Mesendoderm (in vitro differentiated cells): ENCODE measurements at regions not wholly inside any gene's neighbourhood (a gene's known extent, or its start where the extent isn't known, plus 50 kb on each side); places are given as distances from the start of the nearest gene placed in this dataset.

Experiments used
- DNase-seq: peaks from one replicate; pipeline ENCODE4 v3.0.0; 2013
- H2AK5ac ChIP-seq: 2 replicates; pipeline ENCODE4 v1.6.1; 2013; ENCODE audit warnings: low read length, inconsistent platforms
- H2BK120ac ChIP-seq: 2 replicates; pipeline ENCODE4 v1.6.1; 2013; ENCODE audit warnings: low read depth, mild to moderate bottlenecking, low read length, moderate library complexity, mixed read lengths
- H2BK15ac ChIP-seq: replicated peaks from 2 replicates; pipeline ENCODE4 v1.6.1; 2013; ENCODE audit warnings: low read depth, mild to moderate bottlenecking, moderate library complexity
- H2BK5ac ChIP-seq: 2 replicates; pipeline ENCODE4 v1.6.1; 2013; ENCODE audit warnings: low read length, inconsistent platforms
- H3K18ac ChIP-seq: 2 replicates; pipeline ENCODE4 v1.6.1; 2013; ENCODE audit warnings: mild to moderate bottlenecking, low read length, mixed read lengths
- H3K23ac ChIP-seq: one replicate; pipeline ENCODE4 v1.6.1; 2013; ENCODE audit warnings: low read length
- H3K27ac ChIP-seq: 2 replicates; pipeline ENCODE4 v1.5.1; 2013; ENCODE audit warnings: low read depth, mild to moderate bottlenecking, inconsistent platforms, low read length, moderate library complexity
- H3K27me3 ChIP-seq: 2 replicates; pipeline ENCODE4 v1.6.1; 2013; ENCODE audit warnings: low read length, control low read depth, mild to moderate bottlenecking, inconsistent platforms; ENCODE audit not compliant: insufficient read depth, poor library complexity
- H3K36me3 ChIP-seq: 2 replicates; pipeline ENCODE4 v1.6.1; 2013; ENCODE audit warnings: low read length, inconsistent platforms; ENCODE audit not compliant: control insufficient read depth, insufficient read depth
- H3K4ac ChIP-seq: one replicate; pipeline ENCODE4 v1.6.1; 2013; ENCODE audit warnings: low read depth, mild to moderate bottlenecking, low read length, moderate library complexity
- H3K4me1 ChIP-seq: 2 replicates; pipeline ENCODE4 v1.6.1; 2013; ENCODE audit warnings: low read depth, low read length, inconsistent platforms; ENCODE audit not compliant: control insufficient read depth
- H3K4me2 ChIP-seq: 2 replicates; pipeline ENCODE4 v1.6.1; 2013; ENCODE audit warnings: low read length
- H3K4me3 ChIP-seq: 2 replicates; pipeline ENCODE4 v1.5.1; 2013; ENCODE audit warnings: mild to moderate bottlenecking, low read length
- H3K56ac ChIP-seq: one replicate; pipeline ENCODE4 v1.6.1; 2013; ENCODE audit warnings: low read length
- H3K79me1 ChIP-seq: 2 replicates; pipeline ENCODE4 v1.6.1; 2013; ENCODE audit warnings: low read length, inconsistent platforms
- H3K79me2 ChIP-seq: 2 replicates; pipeline ENCODE4 v1.6.1; 2013; ENCODE audit warnings: mild to moderate bottlenecking, low read length; ENCODE audit not compliant: control insufficient read depth, insufficient read depth
- H3K9ac ChIP-seq: 2 replicates; pipeline ENCODE4 v1.6.1; 2013; ENCODE audit warnings: low read length, inconsistent platforms
- H4K5ac ChIP-seq: one replicate; pipeline ENCODE4 v1.6.1; 2013; ENCODE audit warnings: low read length
- H4K8ac ChIP-seq: one replicate; pipeline ENCODE4 v1.6.1; 2013; ENCODE audit warnings: low read depth, mild to moderate bottlenecking, control low read depth, low read length, moderate library complexity
- WGBS: extraction: QIAGEN DNeasy Blood & Tissue Kit; methylation state at CpG from one replicate; pipeline ENCODE4 v1.1.7; 2013; ENCODE audit warnings: low lambda C conversion rate, missing lambda C conversion rate; ENCODE audit not compliant: insufficient coverage; ENCODE audit errors: extremely low coverage; 5-methylcytosine and 5-hydroxymethylcytosine counted together

DNA sequence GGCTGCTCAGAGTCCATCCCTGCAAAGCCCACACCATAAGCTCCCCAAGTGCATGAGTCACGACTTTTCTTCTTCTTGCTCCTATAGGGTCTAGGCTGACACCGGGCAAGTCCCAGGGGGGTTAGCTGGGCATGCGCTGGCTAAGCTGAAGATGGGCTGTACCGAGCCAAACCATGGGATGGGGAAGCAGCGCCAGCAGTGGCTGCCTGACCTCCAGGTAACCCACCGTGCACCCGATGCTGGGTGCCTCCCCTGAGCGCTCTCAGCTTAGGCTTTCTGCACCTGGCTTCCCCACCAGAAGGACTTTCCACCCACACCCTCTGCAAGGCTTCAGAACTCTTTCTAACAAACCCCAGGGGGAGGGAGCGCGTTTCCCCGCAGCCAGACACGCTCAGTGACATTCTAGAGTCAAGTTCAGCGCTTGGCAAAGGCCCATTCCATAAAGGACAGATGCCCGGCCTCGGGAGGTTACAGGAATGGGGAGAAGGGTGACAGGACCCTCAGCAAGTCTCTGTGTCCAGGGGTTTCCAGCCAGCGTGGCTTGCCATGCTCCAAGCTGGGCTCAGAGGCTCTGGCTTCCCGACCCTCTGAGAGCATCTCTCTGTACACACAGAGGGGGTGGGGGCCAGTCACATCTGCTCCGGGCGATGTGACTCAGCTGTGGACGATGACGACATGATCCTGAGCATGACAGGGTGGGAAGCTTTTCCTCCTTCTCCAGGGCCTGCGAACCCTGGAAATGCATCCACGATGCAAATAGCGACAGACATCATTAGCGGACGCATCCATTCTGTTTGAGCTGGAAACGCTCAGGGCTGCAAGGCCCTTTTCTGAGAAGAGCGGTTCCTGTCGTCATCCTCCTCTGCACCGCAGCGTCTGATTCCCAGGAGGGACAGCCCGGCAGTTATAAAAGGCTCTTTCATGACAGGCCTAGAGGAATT lies 107.8 kb downstream of the SIK1 start:
- H2BK120ac ChIP-seq = no peak overlapping the region
- WGBS = no CpG with 5 or more reads among the region's 32 CpGs
- no peak overlapping the region for H3K56ac ChIP-seq
- no peak overlapping the region for H3K23ac ChIP-seq
- no peak overlapping the region for H2AK5ac ChIP-seq
- H4K5ac ChIP-seq = no peak overlapping the region
- H3K4me1 ChIP-seq = no peaks in the 10 kb centered on the region
- no peaks in the 10 kb centered on the region for H3K27me3 ChIP-seq
- no peaks in the 10 kb centered on the region for H3K79me2 ChIP-seq
- no peak for DNase-seq
- no peak overlapping the region for H2BK5ac ChIP-seq
- H3K79me1 ChIP-seq = no peaks in the 10 kb centered on the region
- H3K9ac ChIP-seq = no peak overlapping the region
- no peak overlapping the region for H4K8ac ChIP-seq
- no peak overlapping the region for H3K4me2 ChIP-seq
- H3K4me3 ChIP-seq = no peak overlapping the region
- no peak overlapping the region for H3K18ac ChIP-seq
- H2BK15ac ChIP-seq = no peak overlapping the region
- H3K27ac ChIP-seq = no peak overlapping the region
- H3K4ac ChIP-seq = no peak overlapping the region
- no peaks in the 10 kb centered on the region for H3K36me3 ChIP-seq

DNA sequence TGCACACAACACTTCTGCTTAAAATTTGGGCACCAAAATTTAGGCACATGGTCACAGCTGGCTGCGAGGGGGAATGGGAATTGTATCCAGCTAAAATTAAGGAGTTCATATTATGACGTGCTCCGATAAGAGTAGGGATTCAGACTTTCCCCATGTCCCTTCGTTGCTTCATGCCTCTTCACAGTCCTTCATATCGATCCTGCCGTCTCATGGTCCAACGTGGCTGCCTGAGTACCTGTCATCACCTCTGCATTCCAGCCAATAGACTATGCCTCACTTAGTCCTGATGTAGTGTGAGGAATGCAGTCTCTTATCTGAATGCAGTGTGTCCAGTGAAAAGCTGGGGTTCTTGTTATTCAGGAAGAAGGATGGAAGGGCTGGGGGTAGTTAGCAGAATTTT lies 108.6 kb downstream of the SIK1 start:
- H3K79me1 ChIP-seq = no peaks in the 10 kb centered on the region
- H4K8ac ChIP-seq = no peak overlapping the region
- no peak overlapping the region for H3K4me2 ChIP-seq
- H3K27ac ChIP-seq = no peak overlapping the region
- H3K36me3 ChIP-seq = no peaks in the 10 kb centered on the region
- no peak overlapping the region for H3K56ac ChIP-seq
- no peak overlapping the region for H2BK15ac ChIP-seq
- no peak overlapping the region for H3K4me3 ChIP-seq
- no peak overlapping the region for H3K9ac ChIP-seq
- H3K79me2 ChIP-seq = no peaks in the 10 kb centered on the region
- H3K18ac ChIP-seq = no peak overlapping the region
- no peaks in the 10 kb centered on the region for H3K4me1 ChIP-seq
- H2BK5ac ChIP-seq = no peak overlapping the region
- no peak overlapping the region for H4K5ac ChIP-seq
- DNase-seq = no peak
- H3K27me3 ChIP-seq = no peaks in the 10 kb centered on the region
- no CpG with 5 or more reads among the region's 7 CpGs for WGBS
- H3K23ac ChIP-seq = no peak overlapping the region
- no peak overlapping the region for H2BK120ac ChIP-seq
- no peak overlapping the region for H3K4ac ChIP-seq
- no peak overlapping the region for H2AK5ac ChIP-seq

DNA sequence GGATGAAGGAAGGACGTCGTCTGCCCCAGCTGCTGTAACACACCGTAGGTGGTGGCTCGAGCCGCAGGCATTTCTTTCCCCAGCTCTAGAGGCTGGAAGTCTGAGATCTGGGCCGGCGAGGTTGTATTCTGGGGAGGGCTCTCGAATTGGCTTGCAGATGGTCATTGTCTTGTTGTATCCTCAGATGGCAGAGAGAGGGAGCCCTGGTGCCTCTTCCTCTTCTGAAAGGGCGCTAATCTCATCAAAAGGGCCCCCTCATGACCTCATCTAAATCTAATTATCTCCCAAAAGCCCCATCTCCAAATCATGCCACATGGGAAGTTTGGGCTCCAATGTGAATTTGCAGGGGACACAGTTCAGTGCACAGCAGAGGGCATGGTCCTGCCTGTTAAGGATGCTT lies 109.0 kb downstream of the SIK1 start:
- Histone ChIP-seq H3K36me3 (no peaks in the 10 kb centered on the region), H3K4me3 (no peak overlapping the region), H2BK5ac (no peak overlapping the region), H2BK120ac (no peak overlapping the region), H3K4me1 (no peaks in the 10 kb centered on the region), H3K4ac (no peak overlapping the region), H4K8ac (no peak overlapping the region), H3K27me3 (no peaks in the 10 kb centered on the region), H3K56ac (no peak overlapping the region), H3K4me2 (no peak overlapping the region), H3K9ac (no peak overlapping the region), H2BK15ac (no peak overlapping the region), H3K79me2 (no peaks in the 10 kb centered on the region), H4K5ac (no peak overlapping the region), H3K27ac (no peak overlapping the region), H3K18ac (no peak overlapping the region), H3K79me1 (no peaks in the 10 kb centered on the region), H2AK5ac (no peak overlapping the region), H3K23ac (no peak overlapping the region)
- no CpG with 5 or more reads among the region's 9 CpGs for WGBS
- DNase-seq = no peak

DNA sequence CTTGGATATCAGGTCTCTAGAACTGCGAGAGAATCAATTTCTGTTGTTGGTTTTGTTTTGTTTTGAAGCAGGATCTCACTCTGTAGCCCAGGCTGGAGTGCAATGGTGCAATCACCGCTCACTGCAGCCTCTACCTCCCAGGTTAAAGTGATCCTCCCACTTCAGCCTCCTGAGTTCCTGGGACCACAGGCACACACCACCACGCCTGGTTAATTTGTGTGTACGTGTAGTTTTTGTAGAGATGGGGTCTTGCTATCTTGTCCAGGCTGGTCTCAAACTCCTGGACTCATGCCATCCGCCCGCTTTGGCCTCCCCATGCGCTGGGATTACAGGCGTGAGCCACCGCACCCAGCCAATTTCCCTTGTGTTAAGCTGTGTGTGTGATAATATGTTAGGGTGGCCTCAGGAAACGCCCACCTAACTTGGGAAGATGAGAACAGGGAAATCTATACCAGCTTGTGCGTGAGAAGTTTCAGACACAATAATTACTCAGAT lies 109.6 kb downstream of the SIK1 start:
- DNase-seq = no peak
- no peak overlapping the region for H3K27ac ChIP-seq
- no CpG with 5 or more reads among the region's 11 CpGs for WGBS

DNA sequence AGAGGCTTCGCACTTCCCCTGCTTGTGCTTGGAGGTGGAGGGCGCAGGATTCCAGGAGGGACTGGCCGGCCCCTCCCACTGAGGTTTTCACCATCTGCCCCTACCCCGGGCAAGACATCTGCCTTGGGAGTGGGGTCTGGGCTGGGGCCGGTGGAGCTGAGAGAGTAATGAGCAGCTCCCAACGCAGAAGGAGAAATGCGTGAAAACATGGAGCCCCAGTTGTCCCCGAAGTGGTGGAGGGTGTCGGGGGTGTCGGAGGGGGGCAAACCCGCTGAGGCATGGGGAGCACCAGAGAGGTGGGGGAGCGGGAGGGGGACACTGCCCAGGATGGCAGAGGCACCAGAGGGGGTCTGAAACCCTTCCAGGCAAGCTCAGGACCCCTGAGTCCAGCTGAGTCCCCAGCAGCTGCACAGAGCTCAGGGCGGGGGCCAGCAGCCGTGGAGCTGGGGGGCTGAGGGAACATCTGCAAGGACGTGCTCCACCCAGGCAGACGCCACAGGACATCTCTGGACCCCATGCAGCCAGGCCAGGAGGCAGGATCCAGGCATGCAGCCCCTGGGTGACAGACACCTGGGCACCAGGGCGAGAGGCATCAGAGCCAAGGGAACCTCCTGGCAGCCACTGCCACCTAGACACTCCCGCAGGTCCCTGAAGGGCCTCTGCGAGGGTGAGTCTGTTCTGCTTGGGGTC lies 110.6 kb downstream of the SIK1 start:
- Histone ChIP-seq H3K36me3 (no peaks in the 10 kb centered on the region), H2BK5ac (no peak overlapping the region), H2AK5ac (no peak overlapping the region), H3K79me2 (no peaks in the 10 kb centered on the region), H3K4me3 (no peak overlapping the region), H3K27ac (no peak overlapping the region), H4K5ac (no peak overlapping the region), H2BK15ac (no peak overlapping the region), H3K56ac (no peak overlapping the region), H3K4me2 (no peak overlapping the region), H3K9ac (no peak overlapping the region), H3K79me1 (no peaks in the 10 kb centered on the region), H4K8ac (no peak overlapping the region), H3K4ac (no peak overlapping the region), H3K4me1 (no peaks in the 10 kb centered on the region), H3K18ac (no peak overlapping the region), H3K27me3 (no peaks in the 10 kb centered on the region), H3K23ac (no peak overlapping the region), H2BK120ac (no peak overlapping the region)
- no CpG with 5 or more reads among the region's 19 CpGs for WGBS
- DNase-seq = no peak

More for the DNA sequence above, 109.6 kb downstream of the SIK1 start:
- Histone ChIP-seq H4K8ac (no peak overlapping the region), H3K4me1 (no peaks in the 10 kb centered on the region), H3K27me3 (no peaks in the 10 kb centered on the region), H4K5ac (no peak overlapping the region), H3K4me2 (no peak overlapping the region), H2AK5ac (no peak overlapping the region), H3K79me1 (no peaks in the 10 kb centered on the region), H3K36me3 (no peaks in the 10 kb centered on the region), H3K18ac (no peak overlapping the region), H3K56ac (no peak overlapping the region), H3K23ac (no peak overlapping the region), H3K4ac (no peak overlapping the region), H2BK120ac (no peak overlapping the region), H2BK15ac (no peak overlapping the region), H2BK5ac (no peak overlapping the region), H3K79me2 (no peaks in the 10 kb centered on the region), H3K9ac (no peak overlapping the region), H3K4me3 (no peak overlapping the region)
